Large intestine (tissue), 3 donors: ENCODE measurements at regions not wholly inside any gene's neighbourhood (a gene's known extent, or its start where the extent isn't known, plus 50 kb on each side); places are given as distances from the start of the nearest gene placed in this dataset.

Experiments used
- DNase-seq, 2 donors: peaks; one replicate each; pipeline versions ENCODE4 v3.0.0 to v3.0.0-alpha.2; 2013
- H3K27ac ChIP-seq: one replicate; pipeline ENCODE4 v1.5.1; 2013; ENCODE audit warnings: low read length
- H3K27me3 ChIP-seq: 2 replicates; pipeline ENCODE4 v1.6.1; 2013; ENCODE audit warnings: low read length; ENCODE audit not compliant: control insufficient read depth, insufficient read depth
- H3K36me3 ChIP-seq: 2 replicates; pipeline ENCODE4 v1.6.1; 2013; ENCODE audit warnings: low read length; ENCODE audit not compliant: control insufficient read depth, insufficient read depth
- H3K4me1 ChIP-seq: one replicate; pipeline ENCODE4 v1.6.1; 2013; ENCODE audit warnings: low read length; ENCODE audit not compliant: control insufficient read depth, insufficient read depth
- H3K4me3 ChIP-seq: one replicate; pipeline ENCODE4 v1.5.1; 2013; ENCODE audit warnings: low read length
- H3K9me3 ChIP-seq: one replicate; pipeline ENCODE4 v1.6.1; 2013; ENCODE audit warnings: mild to moderate bottlenecking, low read depth, low read length, moderate library complexity; ENCODE audit not compliant: control insufficient read depth
- WGBS: methylation state at CpG from one replicate; pipeline ENCODE4 v1.1.5; 2013; ENCODE audit warnings: low lambda C conversion rate; ENCODE audit not compliant: insufficient coverage; 5-methylcytosine and 5-hydroxymethylcytosine counted together

DNA sequence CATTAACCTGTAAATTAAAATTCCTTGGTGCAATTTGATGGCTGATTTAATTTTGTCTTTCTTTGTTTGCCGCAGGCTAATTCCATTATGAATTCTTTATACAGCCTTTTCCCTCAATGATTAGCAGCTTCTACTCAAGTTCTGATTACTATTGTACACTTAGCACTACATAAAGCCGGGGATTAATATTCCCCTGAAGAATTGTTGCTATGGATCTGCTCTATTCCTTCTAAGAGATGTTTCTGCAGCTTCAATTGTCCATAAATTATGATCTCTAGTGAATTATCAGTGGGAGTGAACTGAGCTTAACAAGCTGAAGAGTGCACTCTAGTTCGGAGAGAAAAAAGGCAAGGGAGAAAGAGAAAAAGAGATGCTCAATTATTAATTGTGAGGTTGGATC lies 433.7 kb upstream of the SPRED2 start:
- Histone ChIP-seq H3K4me1 (no peaks in the 10 kb centered on the region), H3K27me3 (no peaks in the 10 kb centered on the region), H3K36me3 (no peaks in the 10 kb centered on the region), H3K4me3 (no peak overlapping the region), H3K9me3 (no peaks in the 10 kb centered on the region), H3K27ac (no peak overlapping the region)
- WGBS: 80% methylated on average over 2 of the region's 3 CpGs
- no peak for DNase-seq

DNA sequence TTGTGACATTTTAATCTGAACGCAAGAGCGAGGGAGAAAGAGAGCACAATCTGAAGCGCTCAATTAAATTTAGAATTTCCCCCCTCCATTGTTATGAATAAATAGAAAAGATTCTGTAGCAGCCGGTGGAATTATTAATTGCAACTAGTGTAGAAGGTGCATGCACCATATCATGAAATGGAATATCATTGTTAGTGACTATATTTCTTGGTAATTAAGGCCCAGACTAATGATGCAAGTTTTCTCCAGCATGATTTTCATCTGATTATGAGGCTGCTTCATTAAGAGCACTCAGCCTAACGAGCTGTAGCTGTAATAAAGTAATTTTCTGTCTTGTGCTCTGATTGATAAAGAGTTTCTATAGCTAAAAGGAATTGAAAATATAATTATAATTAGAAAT lies 432.2 kb upstream of the SPRED2 start:
- Histone ChIP-seq H3K4me3 (no peak overlapping the region), H3K27me3 (no peaks in the 10 kb centered on the region), H3K27ac (no peak overlapping the region), H3K4me1 (no peaks in the 10 kb centered on the region), H3K9me3 (no peaks in the 10 kb centered on the region), H3K36me3 (no peaks in the 10 kb centered on the region)
- no peak for DNase-seq
- WGBS: 86% methylated on average over 1 of the region's 5 CpGs

DNA sequence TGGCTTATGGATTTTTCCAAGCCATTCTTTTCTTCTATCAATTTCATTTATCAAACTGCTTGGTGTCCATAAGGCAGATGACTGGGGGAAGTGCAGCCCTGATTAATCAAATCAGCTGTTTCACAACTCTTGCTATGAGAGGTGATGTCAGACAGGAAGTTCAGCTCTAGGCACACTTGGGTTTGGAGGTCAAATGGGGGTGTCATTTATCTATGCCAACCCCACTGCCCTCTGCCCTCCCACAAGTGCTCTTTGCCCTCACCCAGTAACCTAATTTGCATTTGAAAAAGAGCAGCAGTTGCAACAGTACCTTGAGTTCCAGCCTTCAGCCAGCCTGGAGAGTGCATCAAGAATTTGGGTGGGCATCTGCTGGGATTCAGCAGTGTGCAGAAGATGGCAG lies 431.3 kb upstream of the SPRED2 start:
- Histone ChIP-seq H3K4me3 (no peak overlapping the region), H3K36me3 (no peaks in the 10 kb centered on the region), H3K4me1 (no peaks in the 10 kb centered on the region), H3K27ac (no peak overlapping the region), H3K27me3 (no peaks in the 10 kb centered on the region), H3K9me3 (no peaks in the 10 kb centered on the region)
- DNase-seq: no peak

DNA sequence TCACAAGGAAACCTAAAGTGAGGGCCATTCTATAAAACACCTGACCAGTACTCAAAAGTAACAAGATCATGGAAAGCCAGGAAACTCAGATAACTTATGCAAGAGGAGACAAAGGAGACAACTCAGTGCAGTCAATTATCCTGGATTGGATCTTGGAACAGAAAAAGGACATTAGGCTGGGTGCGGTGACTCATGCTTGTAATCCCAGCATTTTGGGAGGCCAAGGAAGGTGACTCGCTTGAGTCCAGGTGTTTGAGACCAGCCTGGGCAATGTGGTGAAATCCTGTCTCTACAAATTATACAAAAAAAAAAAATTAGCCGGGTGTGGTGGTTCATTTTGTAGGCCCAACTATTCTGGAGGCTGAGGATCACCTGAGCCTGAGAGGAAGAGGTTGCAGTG lies 424.5 kb upstream of the SPRED2 start:
- Histone ChIP-seq H3K9me3 (no peaks in the 10 kb centered on the region), H3K27me3 (no peaks in the 10 kb centered on the region), H3K4me1 (no peaks in the 10 kb centered on the region), H3K4me3 (no peak overlapping the region), H3K36me3 (no peaks in the 10 kb centered on the region), H3K27ac (no peak overlapping the region)
- WGBS: no CpG with 5 or more reads among the region's 3 CpGs
- DNase-seq: no peak

DNA sequence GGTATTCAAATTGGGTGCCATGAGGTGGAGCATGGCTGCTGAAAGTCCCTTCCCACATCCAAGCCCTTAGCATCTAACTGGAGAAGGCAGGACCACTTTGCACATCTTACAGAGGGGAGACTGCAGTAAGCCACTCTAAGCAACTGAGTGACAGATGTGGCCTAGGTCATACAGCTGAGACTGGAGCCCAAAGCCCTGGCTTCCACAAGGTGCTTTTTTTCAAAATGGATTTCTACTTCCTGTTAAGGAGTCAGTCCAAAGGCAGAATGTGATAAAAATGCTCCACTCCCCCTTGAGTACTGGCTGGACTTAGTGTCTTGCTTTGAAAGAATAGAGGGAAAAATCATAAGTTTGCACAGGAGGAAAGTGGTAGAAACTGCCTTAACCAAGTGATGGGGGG lies 424.0 kb upstream of the SPRED2 start:
- Histone ChIP-seq H3K27me3 (no peaks in the 10 kb centered on the region), H3K9me3 (no peaks in the 10 kb centered on the region), H3K4me1 (no peaks in the 10 kb centered on the region), H3K36me3 (no peaks in the 10 kb centered on the region), H3K27ac (no peak overlapping the region), H3K4me3 (no peak overlapping the region)
- DNase-seq: no peak

DNA sequence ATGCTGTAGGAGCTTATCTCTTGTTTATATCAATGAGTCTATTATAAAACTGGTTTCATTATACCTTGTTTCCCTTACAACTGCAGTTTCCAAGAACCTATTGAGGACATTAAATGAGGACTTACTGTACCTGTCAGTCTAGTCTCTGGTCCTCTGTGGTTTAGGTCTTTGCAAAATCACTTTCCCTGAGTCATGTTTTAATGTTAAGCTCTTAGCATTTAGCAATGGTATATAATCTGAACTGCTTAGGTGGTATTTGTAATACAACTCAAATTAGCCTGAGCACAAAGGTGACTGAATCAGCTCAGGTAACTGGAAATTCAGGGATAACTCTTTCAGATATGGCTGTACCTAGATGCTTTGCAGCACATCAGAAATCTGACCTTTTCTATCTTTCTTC lies 418.3 kb upstream of the SPRED2 start:
- Histone ChIP-seq H3K36me3 (no peaks in the 10 kb centered on the region), H3K27ac (no peak overlapping the region), H3K4me1 (no peaks in the 10 kb centered on the region), H3K9me3 (no peaks in the 10 kb centered on the region), H3K27me3 (no peaks in the 10 kb centered on the region), H3K4me3 (no peak overlapping the region)
- no peak for DNase-seq

DNA sequence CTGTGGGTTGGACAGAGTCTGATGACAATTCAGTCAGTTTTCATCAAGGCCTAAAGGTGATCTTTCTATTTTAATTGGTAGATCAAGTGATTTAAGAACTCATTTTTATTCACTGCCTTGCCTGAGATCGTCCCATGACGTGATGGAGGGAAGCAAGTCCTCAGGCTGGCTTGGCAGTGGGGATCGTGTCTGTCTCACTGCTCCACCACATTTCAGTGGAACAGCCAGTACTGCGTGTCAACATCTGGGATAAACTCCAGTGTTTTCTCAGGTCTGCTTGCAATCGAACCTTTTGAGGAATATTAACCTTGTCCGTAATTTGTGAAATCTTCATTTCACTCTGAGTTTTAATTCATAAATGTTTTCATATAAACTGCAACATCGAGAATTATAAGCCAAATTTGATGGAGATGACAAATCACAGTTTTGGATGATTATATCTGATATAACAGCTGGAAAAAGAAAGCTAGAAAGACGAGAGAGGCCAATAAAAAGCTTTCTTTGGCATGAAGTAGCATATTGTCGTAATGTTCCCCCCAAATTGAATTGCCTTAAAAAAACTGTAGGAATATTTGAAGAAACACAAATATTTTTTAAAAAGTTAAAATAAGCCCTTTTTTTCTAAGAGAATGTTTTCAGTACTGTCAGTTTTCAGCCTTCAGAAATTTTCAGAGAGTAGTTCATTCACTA lies 414.7 kb upstream of the SPRED2 start:
- DNase-seq: no peak
- 70% methylated on average over 5 of the region's 9 CpGs for WGBS
- Histone ChIP-seq H3K9me3 (no peaks in the 10 kb centered on the region), H3K27me3 (no peaks in the 10 kb centered on the region), H3K4me1 (no peaks in the 10 kb centered on the region), H3K36me3 (no peaks in the 10 kb centered on the region), H3K27ac (no peak overlapping the region), H3K4me3 (no peak overlapping the region)

DNA sequence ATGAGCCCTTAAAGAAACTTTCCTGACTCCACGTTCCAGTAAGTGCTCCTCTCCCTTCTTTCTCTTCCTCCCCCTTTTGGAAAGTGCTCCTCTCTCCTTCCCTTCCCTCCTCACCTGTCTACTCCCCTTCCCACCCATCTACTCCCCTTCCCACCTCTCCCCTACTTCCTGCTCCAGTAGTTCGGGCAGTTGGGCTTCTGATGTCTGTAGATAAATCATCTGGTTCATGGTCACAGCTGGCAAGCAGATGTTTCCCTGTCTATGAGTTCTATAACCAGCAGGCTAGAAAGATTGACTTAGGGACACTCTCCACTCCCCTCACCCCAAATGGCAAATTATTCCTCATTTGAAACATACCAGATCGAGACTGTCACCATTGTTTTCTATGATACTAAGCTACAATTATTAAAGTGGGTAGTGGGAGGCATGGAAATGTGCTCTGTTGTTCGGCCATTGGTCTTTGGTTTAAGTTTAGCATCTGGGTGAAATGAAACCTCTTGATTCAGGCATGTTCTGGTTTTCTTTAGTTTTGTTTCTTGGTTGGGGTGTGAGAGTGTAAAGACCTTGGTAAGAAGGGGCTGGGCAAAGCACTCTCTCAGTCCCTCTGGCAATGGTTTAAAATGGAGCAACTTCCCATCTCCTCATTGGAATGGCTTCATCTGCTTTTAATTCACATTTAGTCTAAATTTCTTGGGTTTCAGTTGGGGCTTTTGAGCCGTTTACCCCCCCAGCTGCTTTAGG lies 413.2 kb upstream of the SPRED2 start:
- Histone ChIP-seq H3K27me3 (no peaks in the 10 kb centered on the region), H3K36me3 (no peaks in the 10 kb centered on the region), H3K4me3 (no peak overlapping the region), H3K4me1 (no peaks in the 10 kb centered on the region), H3K9me3 (no peaks in the 10 kb centered on the region), H3K27ac (no peak overlapping the region)
- DNase-seq: no peak
- WGBS: 100% methylated on average over 1 of the region's 5 CpGs

DNA sequence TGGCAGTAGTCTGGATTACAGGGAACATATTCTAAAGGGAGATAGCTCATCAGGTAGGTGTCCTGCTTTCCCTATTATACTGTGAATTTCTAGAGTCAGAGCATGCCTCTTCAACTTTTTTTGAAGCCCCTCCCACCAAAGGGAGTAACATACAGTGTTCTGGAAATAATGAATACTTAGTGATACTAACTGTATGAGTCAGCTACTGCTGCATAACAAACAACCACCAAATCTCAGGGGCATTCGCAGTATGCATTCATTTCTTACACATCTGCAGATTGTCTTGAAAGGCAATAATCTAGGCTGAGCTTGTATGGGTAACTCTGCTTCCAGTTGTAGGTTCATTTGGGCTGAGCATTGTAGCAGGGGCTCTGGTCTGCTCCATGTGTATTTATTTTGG lies 409.7 kb upstream of the SPRED2 start:
- WGBS: no CpG with 5 or more reads among the region's 1 CpG
- Histone ChIP-seq H3K9me3 (no peaks in the 10 kb centered on the region), H3K4me1 (no peaks in the 10 kb centered on the region), H3K36me3 (no peaks in the 10 kb centered on the region), H3K4me3 (no peak overlapping the region), H3K27me3 (no peaks in the 10 kb centered on the region), H3K27ac (no peak overlapping the region)
- DNase-seq: no peak

DNA sequence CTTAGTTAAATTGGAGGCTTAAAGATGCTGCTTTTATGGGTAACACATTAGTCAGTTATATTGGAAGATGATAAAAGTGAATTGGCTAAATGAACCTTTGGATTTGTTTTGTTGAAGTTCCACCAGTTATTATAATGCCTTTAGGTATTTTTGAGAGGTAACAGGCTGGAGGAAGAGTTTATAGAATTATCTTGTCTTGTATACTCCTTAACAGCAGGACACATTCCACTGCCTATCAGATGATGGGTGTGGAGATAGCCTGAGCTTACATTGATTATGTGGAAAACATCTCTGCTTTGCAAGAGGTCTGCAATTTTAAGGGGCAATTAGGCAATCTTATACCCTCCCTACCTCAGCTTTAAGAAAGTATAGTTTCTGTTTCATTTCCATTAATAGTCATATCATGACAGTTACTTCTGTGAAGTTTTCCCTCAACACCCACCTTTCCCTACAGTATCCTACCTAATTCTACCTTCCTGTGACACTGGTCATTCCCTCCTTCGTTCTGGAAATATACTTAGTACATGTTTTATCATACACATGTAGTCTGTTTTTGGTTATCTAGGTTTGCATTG lies 403.7 kb upstream of the SPRED2 start:
- no CpG with 5 or more reads among the region's 1 CpG for WGBS
- H3K9me3 ChIP-seq: no peaks in the 10 kb centered on the region

More for the DNA sequence above, 403.7 kb upstream of the SPRED2 start:
- Histone ChIP-seq H3K27ac (no peak overlapping the region), H3K4me3 (no peak overlapping the region), H3K4me1 (no peaks in the 10 kb centered on the region), H3K27me3 (no peaks in the 10 kb centered on the region), H3K36me3 (no peaks in the 10 kb centered on the region)
- no peak for DNase-seq
